CD8-positive, alpha-beta memory T cell (primary cell): ENCODE measurements at regions not wholly inside any gene's neighbourhood (a gene's known extent, or its start where the extent isn't known, plus 50 kb on each side); places are given as distances from the start of the nearest gene placed in this dataset.

ENCODE experiments used
- CTCF ChIA-PET: fragments of 350-600 bp; sonication (Branson Sonifier 250); formaldehyde crosslinking; loops from one replicate; lab custom pipeline; 2021; ENCODE audit warnings: antibody characterized with exemption; lab: Charles Lee
- POLR2A ChIA-PET: fragments of 350-600 bp; sonication (Branson Sonifier 250); formaldehyde crosslinking; loops from one replicate; lab custom pipeline; 2021; ENCODE audit warnings: antibody characterized with exemption; lab: Charles Lee
- DNase-seq, 5 donors: peaks; one replicate each; pipeline versions ENCODE4 v3.0.0 to v3.0.0-alpha.2; 2020 to 2022; ENCODE audit warnings: mixed read lengths in 1 of 5
- H3K27ac ChIP-seq: one replicate; pipeline ENCODE4 v1.7.0; 2013; ENCODE audit warnings: low read depth, mild to moderate bottlenecking, low read length, moderate library complexity
- H3K27me3 ChIP-seq: 2 replicates; pipeline ENCODE4 v1.7.0; 2013; ENCODE audit warnings: low read length, mild to moderate bottlenecking; ENCODE audit not compliant: insufficient read depth, poor library complexity, severe bottlenecking
- H3K36me3 ChIP-seq: 2 replicates; pipeline ENCODE4 v1.7.0; 2013; ENCODE audit warnings: mild to moderate bottlenecking, low read length, moderate library complexity; ENCODE audit not compliant: insufficient read depth
- H3K4me1 ChIP-seq: 2 replicates; pipeline ENCODE4 v1.7.0; 2013; ENCODE audit warnings: mild to moderate bottlenecking, low read length, moderate library complexity; ENCODE audit not compliant: insufficient read depth
- H3K4me3 ChIP-seq: 2 replicates; pipeline ENCODE4 v1.7.0; 2013; ENCODE audit warnings: mild to moderate bottlenecking, low read length
- H3K9me3 ChIP-seq: 2 replicates; pipeline ENCODE4 v1.7.0; 2013; ENCODE audit warnings: mild to moderate bottlenecking, low read length
- H3K27ac Mint-ChIP-seq, 8 donors: one replicate each; pipeline ENCODE4 v1.8.0; 2020 to 2021; ENCODE audit warnings: mixed read lengths in 8 of 8, mild to moderate bottlenecking in 6 of 8, inconsistent platforms in 3 of 8, moderate library complexity in 3 of 8
- H3K27me3 Mint-ChIP-seq, 2 donors: one replicate each; pipeline ENCODE4 v1.8.0; 2020 to 2021; ENCODE audit warnings: mixed read lengths in 2 of 2, mild to moderate bottlenecking in 1 of 2, moderate library complexity in 1 of 2
- H3K36me3 Mint-ChIP-seq, 3 donors: one replicate each; pipeline ENCODE4 v1.8.0; 2020 to 2021; ENCODE audit warnings: mixed read lengths in 3 of 3, inconsistent platforms in 1 of 3, mild to moderate bottlenecking in 1 of 3
- H3K4me1 Mint-ChIP-seq, 3 donors: one replicate each; pipeline ENCODE4 v1.8.0; 2020 to 2021; ENCODE audit warnings: mixed read lengths in 3 of 3, inconsistent platforms in 1 of 3, mild to moderate bottlenecking in 1 of 3
- H3K4me3 Mint-ChIP-seq, 7 donors: one replicate each; pipeline ENCODE4 v1.8.0; 2020 to 2021; ENCODE audit warnings: mixed read lengths in 7 of 7, mild to moderate bottlenecking in 6 of 7, moderate library complexity in 4 of 7, inconsistent platforms in 2 of 7
- H3K9me3 Mint-ChIP-seq, 5 donors: one replicate each; pipeline ENCODE4 v1.8.0; 2020 to 2022; ENCODE audit warnings: mixed read lengths in 5 of 5, mild to moderate bottlenecking in 3 of 5, moderate library complexity in 2 of 5, inconsistent platforms in 1 of 5

GRCh38 chr2:139836769-139837168, 1056.6 kb upstream of the NXPH2 start:
- H3K27ac Mint-ChIP-seq = no peak overlapping the region
- H3K9me3 ChIP-seq = no peaks in the 10 kb centered on the region
- no peaks in the 10 kb centered on the region for H3K36me3 Mint-ChIP-seq
- peaks cover 0 to 43% (median 4%) of the 10 kb centered on the region in 5 donors for H3K9me3 Mint-ChIP-seq
- no peak for DNase-seq
- peaks cover 0 to 2% of the 10 kb centered on the region in 2 donors for H3K27me3 Mint-ChIP-seq
- no peak overlapping the region for H3K4me3 ChIP-seq
- ChIA-PET CTCF (no interaction called here), POLR2A (no interaction called here)
- no peak overlapping the region for H3K27ac ChIP-seq
- H3K4me3 Mint-ChIP-seq = no peak overlapping the region
- H3K27me3 ChIP-seq = no peaks in the 10 kb centered on the region
- no peaks in the 10 kb centered on the region for H3K4me1 ChIP-seq
- H3K4me1 Mint-ChIP-seq = no peaks in the 10 kb centered on the region
- no peaks in the 10 kb centered on the region for H3K36me3 ChIP-seq

DNA sequence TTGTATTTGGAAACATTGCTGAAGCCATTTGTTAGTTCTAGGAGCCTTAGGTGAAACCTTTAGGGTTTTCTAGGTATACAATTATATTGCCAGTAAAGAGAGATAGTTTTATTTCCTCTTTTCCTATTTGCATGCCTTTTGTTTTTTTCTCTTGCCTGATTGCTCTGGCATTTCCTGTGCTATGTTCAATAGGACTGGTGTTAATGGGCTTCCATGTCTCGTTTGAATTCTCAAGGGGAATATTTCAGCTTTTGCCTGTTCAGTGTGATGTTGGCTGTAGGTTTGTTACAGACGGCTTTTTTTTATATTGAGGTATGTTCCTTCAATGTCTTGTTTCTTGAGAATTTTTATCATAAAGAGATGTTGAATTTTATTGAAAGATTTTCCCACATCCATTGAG, 1054.9 kb upstream of the NXPH2 start:
- H3K9me3 ChIP-seq = no peaks in the 10 kb centered on the region
- CTCF ChIA-PET = no interaction called here
- H3K36me3 Mint-ChIP-seq = no peaks in the 10 kb centered on the region
- peaks cover 0 to 2% of the 10 kb centered on the region in 2 donors for H3K27me3 Mint-ChIP-seq
- POLR2A ChIA-PET = no interaction called here
- no peak overlapping the region for H3K27ac Mint-ChIP-seq
- H3K4me1 ChIP-seq = no peaks in the 10 kb centered on the region
- no peak for DNase-seq
- no peak overlapping the region for H3K27ac ChIP-seq
- no peak overlapping the region for H3K4me3 Mint-ChIP-seq
- no peak overlapping the region for H3K4me3 ChIP-seq
- H3K9me3 Mint-ChIP-seq = peaks cover 0 to 36% (median 4%) of the 10 kb centered on the region in 5 donors
- no peaks in the 10 kb centered on the region for H3K27me3 ChIP-seq
- no peaks in the 10 kb centered on the region for H3K36me3 ChIP-seq
- H3K4me1 Mint-ChIP-seq = no peaks in the 10 kb centered on the region

GRCh38 chr2:139828011-139828410, 1047.8 kb upstream of the NXPH2 start:
- Mint-ChIP-seq H3K4me1 (no peaks in the 10 kb centered on the region), H3K27ac (no peak overlapping the region)
- POLR2A ChIA-PET = no interaction called here

GRCh38 chr2:139825726-139826125, 1045.5 kb upstream of the NXPH2 start:
- ChIA-PET POLR2A (no interaction called here), CTCF (no interaction called here)
- no peaks in the 10 kb centered on the region for H3K9me3 ChIP-seq

More at GRCh38 chr2:139828011-139828410, 1047.8 kb upstream of the NXPH2 start:
- no peak for DNase-seq
- no peaks in the 10 kb centered on the region for H3K9me3 ChIP-seq
- no peak overlapping the region for H3K4me3 ChIP-seq
- Mint-ChIP-seq H3K27me3 (peaks cover 0 to 2% of the 10 kb centered on the region in 2 donors), H3K4me3 (no peak overlapping the region), H3K9me3 (peaks cover 0 to 31% (median 8%) of the 10 kb centered on the region in 5 donors), H3K36me3 (no peaks in the 10 kb centered on the region)
- CTCF ChIA-PET = no interaction called here
- H3K4me1 ChIP-seq = no peaks in the 10 kb centered on the region
- no peaks in the 10 kb centered on the region for H3K27me3 ChIP-seq
- H3K27ac ChIP-seq = no peak overlapping the region
- no peaks in the 10 kb centered on the region for H3K36me3 ChIP-seq

DNA sequence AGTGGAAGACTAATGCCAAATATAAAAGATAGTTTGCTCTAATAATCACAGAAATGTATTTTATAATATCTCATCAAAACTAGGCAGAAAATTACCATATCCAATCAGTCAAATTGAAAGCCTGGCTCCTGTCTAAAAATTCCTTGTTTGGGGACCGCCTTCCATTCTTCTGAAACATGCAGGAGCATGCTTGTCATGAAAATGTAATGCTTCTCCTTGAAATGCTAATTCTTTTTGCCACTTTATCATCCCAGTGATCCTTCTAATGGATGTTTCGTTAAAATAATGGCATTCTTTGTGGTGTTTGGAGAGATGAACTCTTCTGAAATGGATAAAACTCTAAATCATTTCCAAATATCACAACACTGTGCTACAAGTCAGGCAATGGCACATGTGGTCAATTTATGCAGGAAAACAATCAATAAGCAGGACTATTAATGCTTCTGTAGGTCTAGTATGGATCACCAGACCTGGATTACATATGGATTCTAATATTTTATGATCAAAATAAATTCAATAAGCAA, 1039.1 kb upstream of the NXPH2 start:
- Histone ChIP-seq H3K36me3 (no peaks in the 10 kb centered on the region), H3K9me3 (no peaks in the 10 kb centered on the region), H3K27ac (no peak overlapping the region), H3K27me3 (no peaks in the 10 kb centered on the region), H3K4me1 (no peaks in the 10 kb centered on the region), H3K4me3 (no peak overlapping the region)
- peaks cover 2 to 32% (median 9%) of the 10 kb centered on the region in 5 donors for H3K9me3 Mint-ChIP-seq
- DNase-seq = no peak
- no peaks in the 10 kb centered on the region for H3K36me3 Mint-ChIP-seq
- ChIA-PET CTCF (no interaction called here), POLR2A (no interaction called here)
- no peaks in the 10 kb centered on the region for H3K4me1 Mint-ChIP-seq
- H3K27ac Mint-ChIP-seq = no peak overlapping the region
- no peaks in the 10 kb centered on the region for H3K27me3 Mint-ChIP-seq
- H3K4me3 Mint-ChIP-seq = no peak overlapping the region

More at GRCh38 chr2:139825726-139826125, 1045.5 kb upstream of the NXPH2 start:
- Histone ChIP-seq H3K27me3 (no peaks in the 10 kb centered on the region), H3K4me1 (no peaks in the 10 kb centered on the region), H3K27ac (no peak overlapping the region), H3K36me3 (no peaks in the 10 kb centered on the region), H3K4me3 (no peak overlapping the region)
- Mint-ChIP-seq H3K4me3 (no peak overlapping the region), H3K36me3 (no peaks in the 10 kb centered on the region), H3K9me3 (peaks cover 2 to 22% (median 12%) of the 10 kb centered on the region in 5 donors), H3K4me1 (no peaks in the 10 kb centered on the region), H3K27ac (no peak overlapping the region), H3K27me3 (no peaks in the 10 kb centered on the region)
- no peak for DNase-seq

GRCh38 chr2:139814458-139814857, 1034.3 kb upstream of the NXPH2 start:
- no peaks in the 10 kb centered on the region for H3K36me3 Mint-ChIP-seq
- no peaks in the 10 kb centered on the region for H3K27me3 ChIP-seq
- H3K27ac ChIP-seq = no peak overlapping the region
- no peak for DNase-seq
- ChIA-PET POLR2A (no interaction called here), CTCF (no interaction called here)
- H3K4me3 Mint-ChIP-seq = no peak overlapping the region
- H3K27me3 Mint-ChIP-seq = no peaks in the 10 kb centered on the region
- no peaks in the 10 kb centered on the region for H3K4me1 Mint-ChIP-seq
- no peak overlapping the region for H3K27ac Mint-ChIP-seq
- no peaks in the 10 kb centered on the region for H3K4me1 ChIP-seq
- no peaks in the 10 kb centered on the region for H3K36me3 ChIP-seq
- H3K9me3 Mint-ChIP-seq = peaks cover 3 to 50% (median 11%) of the 10 kb centered on the region in 5 donors
- H3K4me3 ChIP-seq = no peak overlapping the region
- no peaks in the 10 kb centered on the region for H3K9me3 ChIP-seq

DNA sequence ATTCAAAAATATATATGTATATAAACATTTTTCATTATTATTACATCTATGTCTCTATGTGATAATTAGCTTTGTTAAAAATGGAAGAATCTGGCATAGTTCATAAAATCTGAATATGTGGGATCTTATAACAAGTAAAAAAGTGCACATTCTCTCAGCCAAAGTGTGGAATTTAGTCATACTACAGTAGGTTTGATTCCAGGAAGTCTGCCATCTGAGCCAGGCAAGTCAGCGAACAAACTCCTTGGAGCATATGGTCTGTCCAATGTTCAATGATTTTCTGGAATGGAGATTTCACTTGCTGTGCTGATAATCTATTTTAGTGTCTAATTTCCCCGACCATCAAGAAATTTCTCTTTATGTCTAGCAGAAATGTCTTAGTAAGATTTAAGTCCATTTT, 1033.2 kb upstream of the NXPH2 start:
- H3K4me1 ChIP-seq = no peaks in the 10 kb centered on the region
- Mint-ChIP-seq H3K27me3 (no peaks in the 10 kb centered on the region), H3K27ac (no peak overlapping the region), H3K9me3 (peaks cover 3 to 48% (median 11%) of the 10 kb centered on the region in 5 donors), H3K36me3 (no peaks in the 10 kb centered on the region), H3K4me1 (no peaks in the 10 kb centered on the region), H3K4me3 (no peak overlapping the region)
- no peak overlapping the region for H3K27ac ChIP-seq
- POLR2A ChIA-PET = no interaction called here
- no peaks in the 10 kb centered on the region for H3K27me3 ChIP-seq
- CTCF ChIA-PET = no interaction called here
- H3K36me3 ChIP-seq = no peaks in the 10 kb centered on the region
- H3K4me3 ChIP-seq = no peak overlapping the region
- H3K9me3 ChIP-seq = no peaks in the 10 kb centered on the region
- no peak for DNase-seq

DNA sequence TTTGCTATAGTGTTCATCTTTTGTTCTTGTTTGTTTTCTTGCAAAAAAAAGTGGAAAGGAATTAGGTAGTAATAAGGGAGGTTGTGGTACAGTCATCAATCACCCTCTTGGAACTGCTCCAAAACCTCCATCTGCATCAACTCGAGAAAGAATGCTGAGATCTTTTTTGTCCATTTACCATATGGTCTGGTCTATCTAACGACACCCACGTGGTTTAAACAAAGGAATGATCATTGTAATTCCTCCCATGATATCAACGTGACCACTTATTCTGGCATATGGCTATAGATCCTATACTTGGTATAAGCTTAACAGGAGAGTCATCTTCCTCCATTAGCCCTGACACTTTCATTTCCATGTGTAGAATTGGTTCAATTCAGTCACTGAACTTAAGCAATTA, 1025.3 kb upstream of the NXPH2 start:
- H3K4me1 Mint-ChIP-seq = no peaks in the 10 kb centered on the region

More for the DNA sequence above, 1025.3 kb upstream of the NXPH2 start:
- Histone ChIP-seq H3K27ac (no peak overlapping the region), H3K4me1 (no peaks in the 10 kb centered on the region), H3K27me3 (no peaks in the 10 kb centered on the region), H3K36me3 (no peaks in the 10 kb centered on the region), H3K9me3 (no peaks in the 10 kb centered on the region), H3K4me3 (no peak overlapping the region)
- ChIA-PET CTCF (no interaction called here), POLR2A (no interaction called here)
- no peak overlapping the region for H3K27ac Mint-ChIP-seq
- H3K27me3 Mint-ChIP-seq = no peaks in the 10 kb centered on the region
- DNase-seq = no peak
- H3K36me3 Mint-ChIP-seq = no peaks in the 10 kb centered on the region
- no peak overlapping the region for H3K4me3 Mint-ChIP-seq
- peaks cover 6 to 18% (median 9%) of the 10 kb centered on the region in 5 donors for H3K9me3 Mint-ChIP-seq
